DOHH2 (cell line): ENCODE measurements at regions not wholly inside any gene's neighbourhood (a gene's known extent, or its start where the extent isn't known, plus 50 kb on each side); places are given as distances from the start of the nearest gene placed in this dataset.

Source experiments
- H3F3A ChIP-seq: fragments of 200-600 bp; sonication (generic), shearing (Covaris generic); 2 replicates; pipeline ENCODE4 v1.6.0; 2016; ENCODE audit warnings: antibody characterized with exemption, mild to moderate bottlenecking; ENCODE audit not compliant: control insufficient read depth, insufficient read depth
- H3K27ac ChIP-seq: fragments of 200-600 bp; sonication (generic); 2 replicates; pipeline ENCODE4 v1.5.1; 2014; ENCODE audit warnings: low read depth, mild to moderate bottlenecking, low read length, moderate library complexity
- H3K27me3 ChIP-seq: fragments of 200-600 bp; sonication (generic); 2 replicates; pipeline ENCODE4 v1.6.1; 2014; ENCODE audit warnings: mild to moderate bottlenecking, low read length, mixed read lengths; ENCODE audit not compliant: control insufficient read depth
- H3K36me3 ChIP-seq: fragments of 200-600 bp; sonication (generic); 2 replicates; pipeline ENCODE4 v1.6.1; 2014; ENCODE audit warnings: mild to moderate bottlenecking, low read length, moderate library complexity, mixed read lengths; ENCODE audit not compliant: control insufficient read depth
- H3K4me1 ChIP-seq: fragments of 200-600 bp; sonication (generic); 2 replicates; pipeline ENCODE4 v1.6.1; 2014; ENCODE audit warnings: mild to moderate bottlenecking, low read length, mixed read lengths; ENCODE audit not compliant: control insufficient read depth
- H3K4me2 ChIP-seq: fragments of 200-600 bp; sonication (generic); 2 replicates; pipeline ENCODE4 v1.6.0; 2014; ENCODE audit warnings: mild to moderate bottlenecking, low read length, moderate library complexity
- H3K4me3 ChIP-seq: fragments of 200-600 bp; sonication (generic); 2 replicates; pipeline ENCODE4 v1.5.1; 2014; ENCODE audit warnings: mild to moderate bottlenecking, low read length, mixed read lengths
- H3K79me2 ChIP-seq: fragments of 200-600 bp; sonication (generic); 2 replicates; pipeline ENCODE4 v1.6.1; 2014; ENCODE audit warnings: mild to moderate bottlenecking, low read length, mixed read lengths; ENCODE audit not compliant: control insufficient read depth
- H3K9me2 ChIP-seq: fragments of 200-600 bp; sonication (generic); replicated peaks from 2 replicates; pipeline ENCODE4 v1.6.1; 2014; ENCODE audit warnings: mild to moderate bottlenecking, low read length, mixed read lengths; ENCODE audit not compliant: control insufficient read depth
- H3K9me3 ChIP-seq: fragments of 200-600 bp; sonication (generic); 2 replicates; pipeline ENCODE4 v1.6.1; 2014; ENCODE audit warnings: antibody characterized with exemption, low read length, mixed read lengths; ENCODE audit not compliant: control insufficient read depth, insufficient read depth
- H4K20me1 ChIP-seq: fragments of 200-600 bp; sonication (generic); 2 replicates; pipeline ENCODE4 v1.6.0; 2014; ENCODE audit warnings: low read depth, mild to moderate bottlenecking, antibody characterized with exemption, low read length, moderate library complexity; ENCODE audit not compliant: control insufficient read depth, insufficient read depth
- EZH2phosphoT487 ChIP-seq: fragments of 200-600 bp; sonication (generic); IDR thresholded peaks from 2 replicates; pipeline ENCODE4 v1.6.1; 2017; ENCODE audit warnings: borderline replicate concordance, mild to moderate bottlenecking, antibody characterized with exemption, low read length, moderate library complexity, mixed read lengths
- TF ChIP-seq, protein P1 (sequence below): fragments of 200-600 bp; sonication (generic); IDR thresholded peaks from one replicate; pipeline ENCODE4 v1.5.1; 2014; ENCODE audit warnings: antibody characterized with exemption, mild to moderate bottlenecking, low read depth, low read length; ENCODE audit not compliant: poor library complexity, severe bottlenecking

DNA sequence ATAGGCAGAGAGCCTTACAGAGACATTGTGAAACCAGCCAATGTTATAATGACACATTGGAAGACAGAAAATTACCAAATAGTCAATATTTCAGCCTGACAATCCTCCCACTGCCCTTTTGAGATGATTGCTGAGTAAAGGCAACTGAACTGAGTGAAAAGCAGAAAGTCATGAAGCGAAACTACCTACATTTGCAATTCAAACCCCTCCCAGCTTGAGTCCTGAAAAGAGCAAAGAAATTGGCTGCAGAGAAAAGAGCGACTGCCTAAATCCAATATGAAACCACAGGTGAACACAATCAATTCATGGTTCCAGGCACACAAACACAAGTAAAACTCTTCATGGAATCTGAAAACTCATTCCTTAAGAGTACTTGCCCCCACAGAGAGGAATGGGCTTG lies 143.4 kb upstream of the CHRM3 start:
- Histone ChIP-seq H3K36me3 (no peaks in the 10 kb centered on the region), H4K20me1 (no peaks in the 10 kb centered on the region), H3F3A (no peaks in the 10 kb centered on the region), H3K4me3 (no peak overlapping the region), H3K4me2 (no peak overlapping the region), H3K9me3 (no peaks in the 10 kb centered on the region), H3K79me2 (no peaks in the 10 kb centered on the region), H3K9me2 (no peaks in the 10 kb centered on the region), H3K27ac (no peak overlapping the region), H3K27me3 (no peaks in the 10 kb centered on the region), H3K4me1 (no peaks in the 10 kb centered on the region)
- no peak for TF ChIP-seq EZH2phosphoT487
- TF ChIP-seq, protein P1, sequence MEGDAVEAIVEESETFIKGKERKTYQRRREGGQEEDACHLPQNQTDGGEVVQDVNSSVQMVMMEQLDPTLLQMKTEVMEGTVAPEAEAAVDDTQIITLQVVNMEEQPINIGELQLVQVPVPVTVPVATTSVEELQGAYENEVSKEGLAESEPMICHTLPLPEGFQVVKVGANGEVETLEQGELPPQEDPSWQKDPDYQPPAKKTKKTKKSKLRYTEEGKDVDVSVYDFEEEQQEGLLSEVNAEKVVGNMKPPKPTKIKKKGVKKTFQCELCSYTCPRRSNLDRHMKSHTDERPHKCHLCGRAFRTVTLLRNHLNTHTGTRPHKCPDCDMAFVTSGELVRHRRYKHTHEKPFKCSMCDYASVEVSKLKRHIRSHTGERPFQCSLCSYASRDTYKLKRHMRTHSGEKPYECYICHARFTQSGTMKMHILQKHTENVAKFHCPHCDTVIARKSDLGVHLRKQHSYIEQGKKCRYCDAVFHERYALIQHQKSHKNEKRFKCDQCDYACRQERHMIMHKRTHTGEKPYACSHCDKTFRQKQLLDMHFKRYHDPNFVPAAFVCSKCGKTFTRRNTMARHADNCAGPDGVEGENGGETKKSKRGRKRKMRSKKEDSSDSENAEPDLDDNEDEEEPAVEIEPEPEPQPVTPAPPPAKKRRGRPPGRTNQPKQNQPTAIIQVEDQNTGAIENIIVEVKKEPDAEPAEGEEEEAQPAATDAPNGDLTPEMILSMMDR = no peak

DNA sequence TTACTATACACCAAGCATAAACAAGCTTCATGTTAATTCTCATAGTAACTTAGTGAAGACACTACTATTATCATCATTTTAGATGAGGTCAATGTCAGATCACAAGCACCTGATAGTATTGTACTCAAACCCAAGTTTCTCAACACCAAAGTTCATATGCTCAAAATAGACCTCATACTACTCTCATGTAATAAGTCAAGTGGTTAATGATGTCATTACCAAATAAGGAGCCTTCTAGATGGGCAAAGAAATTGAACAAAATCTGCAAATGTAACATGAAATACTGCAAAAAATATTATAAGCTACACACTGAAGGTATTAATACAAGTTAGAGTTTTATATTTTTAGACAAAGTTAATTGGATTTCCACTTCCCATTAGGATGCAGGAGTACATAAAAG lies 144.0 kb upstream of the CHRM3 start:
- Histone ChIP-seq H3K4me1 (no peaks in the 10 kb centered on the region), H3K36me3 (no peaks in the 10 kb centered on the region), H3K4me2 (no peak overlapping the region), H3K79me2 (no peaks in the 10 kb centered on the region), H4K20me1 (no peaks in the 10 kb centered on the region), H3K4me3 (no peak overlapping the region), H3K9me2 (no peaks in the 10 kb centered on the region), H3F3A (no peaks in the 10 kb centered on the region), H3K27me3 (no peaks in the 10 kb centered on the region), H3K27ac (no peak overlapping the region), H3K9me3 (no peaks in the 10 kb centered on the region)
- TF ChIP-seq, protein P1 = no peak
- no peak for TF ChIP-seq EZH2phosphoT487

DNA sequence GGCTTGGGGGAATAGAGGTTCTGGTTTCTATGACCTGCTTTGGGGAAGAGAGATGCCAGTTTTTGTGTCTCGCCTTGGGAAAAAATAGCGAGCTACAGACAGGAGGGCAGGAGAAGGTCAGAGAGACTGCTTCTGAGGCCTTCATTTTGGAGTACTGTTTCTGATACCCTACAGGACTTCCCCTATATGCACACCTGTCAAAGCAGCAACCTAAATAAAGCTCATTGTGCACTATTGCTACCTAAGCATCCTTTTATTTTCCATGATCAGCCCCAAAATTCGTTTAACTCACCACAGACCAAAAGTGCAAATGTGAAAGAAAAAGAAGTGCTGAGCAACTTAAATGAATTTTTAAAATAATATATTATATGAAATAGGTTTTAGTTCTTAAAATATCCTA lies 145.6 kb upstream of the CHRM3 start:
- Histone ChIP-seq H3K27ac (no peak overlapping the region), H3K27me3 (no peaks in the 10 kb centered on the region), H4K20me1 (no peaks in the 10 kb centered on the region), H3K9me3 (no peaks in the 10 kb centered on the region), H3K4me3 (no peak overlapping the region), H3K9me2 (no peaks in the 10 kb centered on the region), H3K4me2 (no peak overlapping the region), H3F3A (no peaks in the 10 kb centered on the region), H3K4me1 (no peaks in the 10 kb centered on the region), H3K36me3 (no peaks in the 10 kb centered on the region), H3K79me2 (no peaks in the 10 kb centered on the region)
- TF ChIP-seq, protein P1 = no peak
- TF ChIP-seq EZH2phosphoT487 = no peak

DNA sequence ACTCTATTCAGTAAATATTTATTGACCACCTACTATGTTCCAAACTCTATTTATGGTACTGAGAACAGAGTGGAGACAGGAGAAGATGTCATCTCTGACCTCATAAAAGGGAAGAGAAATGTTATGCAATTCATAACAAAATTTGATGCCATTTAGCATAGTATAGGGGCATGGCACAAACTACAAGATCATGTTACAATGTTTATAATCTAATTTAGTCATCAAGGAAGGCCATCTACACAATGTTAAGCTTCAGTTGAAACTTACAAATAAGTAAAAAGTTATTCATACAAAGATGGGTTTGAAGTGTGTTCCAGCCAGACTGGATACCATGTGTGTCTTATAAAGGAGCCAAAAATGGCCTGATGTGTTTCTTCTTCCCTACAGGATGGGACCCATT lies 146.8 kb upstream of the CHRM3 start:
- no peak for TF ChIP-seq EZH2phosphoT487
- TF ChIP-seq, protein P1 = no peak
- H3K27ac ChIP-seq = no peak overlapping the region

More for the DNA sequence above, 146.8 kb upstream of the CHRM3 start:
- no peak overlapping the region for H3K4me2 ChIP-seq
- no peaks in the 10 kb centered on the region for H3K79me2 ChIP-seq
- H3K27me3 ChIP-seq = no peaks in the 10 kb centered on the region
- H3F3A ChIP-seq = no peaks in the 10 kb centered on the region
- H4K20me1 ChIP-seq = no peaks in the 10 kb centered on the region
- no peak overlapping the region for H3K4me3 ChIP-seq
- H3K9me2 ChIP-seq = no peaks in the 10 kb centered on the region
- H3K9me3 ChIP-seq = no peaks in the 10 kb centered on the region
- H3K4me1 ChIP-seq = no peaks in the 10 kb centered on the region
- no peaks in the 10 kb centered on the region for H3K36me3 ChIP-seq
